Esophagus muscularis mucosa (tissue), 4 donors: ENCODE measurements at regions not wholly inside any gene's neighbourhood (a gene's known extent, or its start where the extent isn't known, plus 50 kb on each side); places are given as distances from the start of the nearest gene placed in this dataset.

Experiments used
- DNase-seq: peaks from one replicate; pipeline ENCODE4 v3.0.0-alpha.2; 2017; ENCODE audit errors: extremely low spot score
- H3K27ac ChIP-seq, 4 donors: fragments of 200-600 bp; sonication (generic); replicated peaks in 1 of 4; 1 replicate in 3 of 4; 2 replicates in 1 of 4; pipeline ENCODE4 v1.5.1; 2016 to 2019; ENCODE audit warnings: mild to moderate bottlenecking in 1 of 4
- H3K27me3 ChIP-seq, 4 donors: fragments of 200-600 bp; sonication (generic); one replicate each; pipeline versions ENCODE4 v1.5.1 to v1.6.0; 2016 to 2019
- H3K36me3 ChIP-seq, 4 donors: fragments of 200-600 bp; sonication (generic); one replicate each; pipeline ENCODE4 v1.5.1; 2016 to 2019
- H3K4me1 ChIP-seq, 4 donors: fragments of 200-600 bp; sonication (generic); one replicate each; pipeline ENCODE4 v1.5.1; 2016 to 2019
- H3K4me3 ChIP-seq, 4 donors: fragments of 200-600 bp; sonication (generic); 1 replicate in 2 of 4; 2 replicates in 2 of 4; pipeline ENCODE4 v1.5.1; 2016 to 2019; ENCODE audit warnings: mild to moderate bottlenecking in 4 of 4, moderate library complexity in 1 of 4
- H3K9me3 ChIP-seq, 4 donors: fragments of 200-600 bp; sonication (generic); 1 replicate in 3 of 4; 2 replicates in 1 of 4; pipeline ENCODE4 v1.5.1; 2016 to 2019
- EP300 ChIP-seq: sonication (generic); formaldehyde crosslinking; IDR thresholded peaks from one replicate; pipeline ENCODE4 v1.6.1; 2017; ENCODE audit warnings: antibody characterized with exemption
- POLR2A ChIP-seq: fragments of 450-650 bp; IDR thresholded peaks from one replicate; pipeline ENCODE4 v1.6.1; 2017; ENCODE audit warnings: antibody characterized with exemption, moderate library complexity, mild to moderate bottlenecking, low read depth
- POLR2AphosphoS5 ChIP-seq, 2 donors: sonication (generic); formaldehyde crosslinking; IDR thresholded peaks; one replicate each; pipeline ENCODE4 v1.6.1; 2017; ENCODE audit warnings: antibody characterized with exemption in 2 of 2
- WGBS: methylation state at CpG from one replicate; pipeline ENCODE4 v1.1.5; 2018; 5-methylcytosine and 5-hydroxymethylcytosine counted together
- intact Hi-C: fragments of 100-400 bp; cut with DNase I; formaldehyde crosslinking; loops from one replicate; pipeline ENCODE4 v1.15.1; 2023
- TF ChIP-seq, protein P1 (sequence below), 3 experiments: fragments of 200-600 bp in 2 of 3; fragments of 450-650 bp in 1 of 3; sonication (generic) in 2 of 3; IDR thresholded peaks; one replicate each; pipeline ENCODE4 v1.5.1; 2017 to 2019; ENCODE audit warnings: antibody characterized with exemption in 3 of 3, mild to moderate bottlenecking in 2 of 3, moderate library complexity in 1 of 3

DNA sequence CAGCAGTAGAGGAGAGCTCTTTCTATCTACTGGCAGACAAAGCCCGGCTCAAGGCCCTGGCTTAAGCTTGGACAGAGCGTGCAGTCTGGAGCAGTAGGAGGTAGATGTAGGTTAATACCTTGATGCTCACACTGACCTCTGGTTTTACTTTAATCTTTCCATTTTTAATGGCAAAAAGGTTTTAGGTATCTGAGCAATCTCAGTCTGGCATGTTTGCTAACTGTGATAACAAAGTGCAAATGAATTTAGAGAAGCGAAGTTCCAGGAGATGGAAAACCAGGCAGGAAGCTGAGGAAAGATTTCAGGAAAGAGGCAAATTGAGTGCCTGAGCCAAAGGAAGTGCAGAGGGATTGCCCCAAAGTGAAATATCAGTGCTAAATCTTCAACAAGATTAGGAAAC lies 356.6 kb downstream of the FOXO1 start:
- no peak for DNase-seq
- Histone ChIP-seq H3K27ac (no peak overlapping the region), H3K4me3 (no peak overlapping the region), H3K27me3 (no peaks in the 10 kb centered on the region), H3K4me1 (peaks cover 0 to 3% (median 0%) of the 10 kb centered on the region in 4 donors), H3K36me3 (no peaks in the 10 kb centered on the region), H3K9me3 (peaks cover 0 to 6% (median 0%) of the 10 kb centered on the region in 4 donors)
- intact Hi-C loops: no loop called here
- WGBS: 88% methylated on average over 3 of the region's 3 CpGs
- TF ChIP-seq POLR2A (no peak), EP300 (no peak), POLR2AphosphoS5 (IDR thresholded peaks at IDR 0.05) (no peak)
- TF ChIP-seq, protein P1, sequence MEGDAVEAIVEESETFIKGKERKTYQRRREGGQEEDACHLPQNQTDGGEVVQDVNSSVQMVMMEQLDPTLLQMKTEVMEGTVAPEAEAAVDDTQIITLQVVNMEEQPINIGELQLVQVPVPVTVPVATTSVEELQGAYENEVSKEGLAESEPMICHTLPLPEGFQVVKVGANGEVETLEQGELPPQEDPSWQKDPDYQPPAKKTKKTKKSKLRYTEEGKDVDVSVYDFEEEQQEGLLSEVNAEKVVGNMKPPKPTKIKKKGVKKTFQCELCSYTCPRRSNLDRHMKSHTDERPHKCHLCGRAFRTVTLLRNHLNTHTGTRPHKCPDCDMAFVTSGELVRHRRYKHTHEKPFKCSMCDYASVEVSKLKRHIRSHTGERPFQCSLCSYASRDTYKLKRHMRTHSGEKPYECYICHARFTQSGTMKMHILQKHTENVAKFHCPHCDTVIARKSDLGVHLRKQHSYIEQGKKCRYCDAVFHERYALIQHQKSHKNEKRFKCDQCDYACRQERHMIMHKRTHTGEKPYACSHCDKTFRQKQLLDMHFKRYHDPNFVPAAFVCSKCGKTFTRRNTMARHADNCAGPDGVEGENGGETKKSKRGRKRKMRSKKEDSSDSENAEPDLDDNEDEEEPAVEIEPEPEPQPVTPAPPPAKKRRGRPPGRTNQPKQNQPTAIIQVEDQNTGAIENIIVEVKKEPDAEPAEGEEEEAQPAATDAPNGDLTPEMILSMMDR (IDR thresholded peaks at IDR 0.05): no peak

DNA sequence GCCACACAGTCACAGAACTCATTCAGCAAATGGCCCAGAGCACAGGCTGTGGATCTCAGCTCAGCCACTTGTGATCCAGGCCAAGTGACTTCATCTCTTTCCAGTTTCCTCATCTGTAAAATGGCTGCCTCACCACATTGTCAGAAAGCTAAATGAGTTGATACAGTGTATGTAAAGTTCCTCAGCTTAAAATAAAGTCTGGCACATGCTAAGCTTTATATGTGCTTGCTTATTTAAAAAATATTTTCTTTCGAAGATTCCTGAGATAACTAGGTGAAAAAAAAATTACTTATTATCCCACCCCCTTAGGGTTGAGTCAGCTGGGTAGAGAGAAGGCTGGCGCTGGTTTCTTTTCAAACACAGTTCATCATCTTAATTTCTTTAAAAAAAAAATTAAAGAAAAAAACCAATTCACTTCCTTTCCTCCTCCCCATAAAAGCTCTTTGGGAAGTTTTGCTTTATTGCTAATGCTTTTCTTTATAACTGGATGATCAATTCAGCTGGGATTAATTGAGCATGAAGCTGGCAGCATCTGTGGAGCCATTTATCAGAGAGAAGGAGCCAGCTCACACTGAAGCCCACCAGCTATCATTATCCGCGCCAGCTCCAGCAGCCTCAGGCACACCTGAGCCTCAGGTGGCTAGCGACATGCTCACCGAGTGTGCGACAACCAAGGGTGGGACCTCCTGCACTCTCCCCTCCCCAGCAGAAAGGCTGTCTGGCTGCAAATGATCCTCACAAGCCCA lies 354.9 kb downstream of the FOXO1 start:
- Histone ChIP-seq H3K4me1 (peaks cover 0 to 8% (median 4%) of the 10 kb centered on the region in 4 donors), H3K9me3 (peaks cover 0 to 3% (median 0%) of the 10 kb centered on the region in 4 donors), H3K36me3 (no peaks in the 10 kb centered on the region), H3K27me3 (no peaks in the 10 kb centered on the region), H3K4me3 (no peak overlapping the region), H3K27ac (no peak overlapping the region)
- no peak for TF ChIP-seq POLR2A
- TF ChIP-seq, protein P1 (IDR thresholded peaks at IDR 0.05): no peak
- TF ChIP-seq POLR2AphosphoS5 (IDR thresholded peaks at IDR 0.05): no peak
- TF ChIP-seq EP300: no peak
- peak; percentile 42 for DNase-seq
- intact Hi-C loops: no loop called here
- 84% methylated on average over 7 of the region's 7 CpGs for WGBS

DNA sequence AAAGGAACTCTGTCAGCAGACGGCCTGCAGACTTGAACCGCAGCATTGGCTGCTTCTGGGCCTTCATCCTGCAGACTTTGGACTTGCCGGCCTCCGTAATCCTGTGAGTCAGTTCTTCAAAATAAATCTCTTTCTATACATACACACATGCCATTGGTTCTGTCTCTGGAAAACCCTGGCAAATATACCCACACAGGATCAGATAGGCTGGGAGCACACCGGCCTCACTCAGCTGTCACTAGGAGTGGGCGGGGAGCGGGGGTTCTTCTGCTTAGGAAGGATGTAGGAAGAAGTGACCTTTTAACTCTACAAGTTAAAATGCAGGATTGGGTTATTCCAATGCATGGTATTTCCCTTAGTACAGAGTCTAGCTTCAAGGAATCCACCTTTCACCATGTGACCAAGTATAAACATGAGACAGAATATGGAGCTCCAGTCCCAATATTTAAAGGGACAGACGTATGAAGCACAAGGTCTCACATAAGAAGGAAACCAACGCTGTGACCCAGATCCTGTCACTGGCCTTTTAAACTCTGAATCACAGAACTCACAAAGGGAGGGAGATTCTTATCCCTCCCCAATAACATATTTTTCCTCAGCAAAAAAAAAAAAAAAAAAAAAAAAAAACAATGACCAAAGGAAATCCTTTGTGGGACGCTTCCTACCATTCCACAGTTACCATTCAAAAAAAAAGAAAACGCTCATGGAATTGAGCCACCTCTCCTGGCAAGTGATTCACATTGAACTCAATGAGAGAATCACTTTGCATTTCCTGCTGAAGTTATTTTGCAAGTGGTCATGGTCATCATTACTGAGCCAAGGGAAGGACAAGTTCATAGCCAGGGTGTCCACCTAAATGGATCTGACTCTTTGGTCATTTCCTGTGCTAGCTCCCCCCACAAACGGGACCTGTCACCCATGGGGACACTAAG lies 352.9 kb downstream of the FOXO1 start:
- TF ChIP-seq EP300 (no peak), POLR2AphosphoS5 (IDR thresholded peaks at IDR 0.05) (no peak), POLR2A (no peak)
- TF ChIP-seq, protein P1 (IDR thresholded peaks at IDR 0.05): no peak
- Histone ChIP-seq H3K4me3 (no peak overlapping the region), H3K4me1 (peaks cover 5 to 16% (median 6%) of the 10 kb centered on the region in 4 donors), H3K27me3 (no peaks in the 10 kb centered on the region), H3K36me3 (no peaks in the 10 kb centered on the region), H3K27ac (peak overlapping the region in 1 of 4 donors; percentile 19), H3K9me3 (no peaks in the 10 kb centered on the region)
- intact Hi-C loops: no loop called here
- peak; percentile 86 for DNase-seq
- WGBS: 84% methylated on average over 10 of the region's 12 CpGs

DNA sequence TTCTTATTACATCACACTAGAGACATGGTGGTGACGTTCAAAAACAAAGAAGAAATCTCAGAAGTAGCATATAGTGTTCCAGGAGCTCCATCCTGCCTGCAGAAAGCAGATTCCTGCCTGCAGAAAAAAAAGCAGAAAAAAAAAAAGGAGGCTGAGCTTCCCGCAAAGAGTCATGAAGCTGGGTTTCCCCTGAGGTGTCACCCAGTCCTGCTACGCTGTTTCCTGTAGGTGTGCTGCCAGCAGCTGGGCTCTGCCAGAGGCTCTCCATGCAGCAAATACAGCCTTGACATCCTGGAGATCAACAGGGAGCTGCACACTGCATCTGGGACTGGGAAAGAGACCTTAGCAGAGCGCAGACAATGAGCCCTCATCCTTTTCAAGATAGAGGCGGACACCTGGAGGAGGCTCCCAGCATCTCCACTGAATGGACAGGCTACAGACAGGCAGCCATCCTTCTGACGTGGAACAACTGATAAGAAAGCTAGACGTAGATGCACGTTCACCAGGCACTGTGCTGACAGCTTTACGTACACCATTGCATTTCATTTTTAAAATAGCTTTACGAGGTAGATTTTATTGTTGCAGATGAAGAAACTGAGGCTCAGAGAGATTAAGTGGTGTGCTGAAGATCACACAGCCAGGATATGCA lies 350.9 kb downstream of the FOXO1 start:
- H3K4me1 ChIP-seq: peaks cover 5 to 17% (median 7%) of the 10 kb centered on the region in 4 donors
- TF ChIP-seq POLR2AphosphoS5 (IDR thresholded peaks at IDR 0.05) (peak in 1 of 2 donors; percentile 36), POLR2A (no peak)
- no peaks in the 10 kb centered on the region for H3K36me3 ChIP-seq
- DNase-seq: peak; percentile 89
- no peaks in the 10 kb centered on the region for H3K9me3 ChIP-seq
- H3K27me3 ChIP-seq: no peaks in the 10 kb centered on the region
- H3K4me3 ChIP-seq: no peak overlapping the region
- H3K27ac ChIP-seq: no peak overlapping the region
- WGBS: 70% methylated on average over 10 of the region's 10 CpGs
- intact Hi-C loops: no loop called here
